Endodermal cell (in vitro differentiated cells): ENCODE measurements at regions not wholly inside any gene's neighbourhood (a gene's known extent, or its start where the extent isn't known, plus 50 kb on each side); places are given as distances from the start of the nearest gene placed in this dataset.

Experiments
- DNase-seq: peaks from one replicate; pipeline ENCODE4 v3.0.0-alpha.2; 2017
- H3K27ac ChIP-seq: 2 replicates; pipeline ENCODE4 v1.5.1; 2013; ENCODE audit warnings: mild to moderate bottlenecking, low read depth, low read length, moderate library complexity
- H3K27me3 ChIP-seq: 2 replicates; pipeline ENCODE4 v1.6.1; 2013; ENCODE audit warnings: mild to moderate bottlenecking, low read length, moderate library complexity; ENCODE audit not compliant: insufficient read depth, control insufficient read depth, poor library complexity, severe bottlenecking
- H3K36me3 ChIP-seq: 2 replicates; pipeline ENCODE4 v1.7.0; 2013; ENCODE audit warnings: mild to moderate bottlenecking, low read length, moderate library complexity; ENCODE audit not compliant: control insufficient read depth, insufficient read depth
- H3K4me1 ChIP-seq: one replicate; pipeline ENCODE4 v1.7.0; 2013; ENCODE audit warnings: low read length; ENCODE audit not compliant: control insufficient read depth, insufficient read depth
- H3K4me3 ChIP-seq: 2 replicates; pipeline ENCODE4 v1.5.1; 2013; ENCODE audit warnings: mild to moderate bottlenecking, low read length, moderate library complexity
- H3K9ac ChIP-seq: 2 replicates; pipeline ENCODE4 v1.6.1; 2013; ENCODE audit warnings: mild to moderate bottlenecking, low read length, moderate library complexity; ENCODE audit not compliant: poor library complexity, severe bottlenecking; ENCODE audit errors: extremely low read depth
- H3K9me3 ChIP-seq: 2 replicates; pipeline ENCODE4 v1.6.1; 2013; ENCODE audit warnings: mild to moderate bottlenecking, low read length, moderate library complexity; ENCODE audit not compliant: control insufficient read depth
- H3K27ac Mint-ChIP-seq: 2 replicates; pipeline ENCODE4 v1.8.0; 2020; ENCODE audit warnings: mixed read lengths
- H3K27me3 Mint-ChIP-seq: 2 replicates; pipeline ENCODE4 v1.8.0; 2021; ENCODE audit warnings: mild to moderate bottlenecking, mixed read lengths; ENCODE audit not compliant: insufficient read depth
- H3K36me3 Mint-ChIP-seq: 2 replicates; pipeline ENCODE4 v1.8.0; 2020; ENCODE audit warnings: low read depth, mixed read lengths
- H3K4me1 Mint-ChIP-seq: 2 replicates; pipeline ENCODE4 v1.8.0; 2020; ENCODE audit warnings: mixed read lengths
- H3K4me3 Mint-ChIP-seq: 2 replicates; pipeline ENCODE4 v1.8.0; 2020; ENCODE audit warnings: mild to moderate bottlenecking, moderate library complexity, mixed read lengths
- H3K9me3 Mint-ChIP-seq: 2 replicates; pipeline ENCODE4 v1.8.0; 2020; ENCODE audit warnings: mild to moderate bottlenecking, mixed read lengths
- CTCF ChIP-seq: fragments of 200-600 bp; sonication (generic); conservative IDR thresholded peaks from 2 replicates; pipeline ENCODE4 v1.5.0; 2021; ENCODE audit warnings: antibody characterized with exemption, mild to moderate bottlenecking
- WGBS, 2 experiments: methylation state at CpG; one replicate each; pipeline versions ENCODE4 v1.1.5 to v1.1.7; 2013; ENCODE audit warnings: missing lambda C conversion rate in 2 of 2, mixed read lengths in 1 of 2; ENCODE audit not compliant: insufficient coverage in 1 of 2, insufficient read length in 1 of 2; 5-methylcytosine and 5-hydroxymethylcytosine counted together

GRCh38 chr18:77635858-77636257 lies 386.2 kb downstream of the GALR1 start:
- WGBS, 2 experiments = 90 to 94% methylated on average over 3 to 6 of the region's 6 CpGs
- no peak for DNase-seq
- Mint-ChIP-seq H3K4me3 (no peak overlapping the region), H3K4me1 (peaks cover 6% of the 10 kb centered on the region), H3K27me3 (peaks cover 13% of the 10 kb centered on the region), H3K9me3 (peaks cover 40% of the 10 kb centered on the region), H3K27ac (no peak overlapping the region), H3K36me3 (no peaks in the 10 kb centered on the region)
- peaks cover 4% of the 10 kb centered on the region for H3K4me1 ChIP-seq
- no peaks in the 10 kb centered on the region for H3K27me3 ChIP-seq
- H3K9me3 ChIP-seq = peaks cover 12% of the 10 kb centered on the region
- H3K27ac ChIP-seq = no peak overlapping the region
- TF ChIP-seq CTCF = no peak
- H3K4me3 ChIP-seq = no peak overlapping the region
- H3K9ac ChIP-seq = no peak overlapping the region
- no peaks in the 10 kb centered on the region for H3K36me3 ChIP-seq

- Mint-ChIP-seq H3K4me1 (peaks cover 13% of the 10 kb centered on the region), H3K36me3 (no peaks in the 10 kb centered on the region), H3K4me3 (no peak overlapping the region), H3K9me3 (peaks cover 30% of the 10 kb centered on the region), H3K27ac (no peak overlapping the region), H3K27me3 (no peaks in the 10 kb centered on the region)
- TF ChIP-seq CTCF = no peak
- no peak for DNase-seq
- Histone ChIP-seq H3K36me3 (no peaks in the 10 kb centered on the region), H3K4me1 (peaks cover 4% of the 10 kb centered on the region), H3K4me3 (no peak overlapping the region), H3K9ac (no peak overlapping the region), H3K27me3 (no peaks in the 10 kb centered on the region), H3K9me3 (no peaks in the 10 kb centered on the region), H3K27ac (no peak overlapping the region)
- WGBS, 2 experiments = 84 to 96% methylated on average over 4 to 8 of the region's 8 CpGs
Measured at GRCh38 chr18:77645170-77645872, 395.7 kb downstream of the GALR1 start.

GRCh38 chr18:77647472-77647871 lies 397.8 kb downstream of the GALR1 start:
- H3K27ac ChIP-seq = no peak overlapping the region
- no peaks in the 10 kb centered on the region for H3K27me3 ChIP-seq
- 83 to 86% methylated on average over 6 to 8 of the region's 8 CpGs for WGBS, 2 experiments
- no peak overlapping the region for H3K27ac Mint-ChIP-seq
- H3K4me1 Mint-ChIP-seq = peaks cover 1% of the 10 kb centered on the region
- no peak overlapping the region for H3K9ac ChIP-seq
- peaks cover 6% of the 10 kb centered on the region for H3K27me3 Mint-ChIP-seq
- H3K4me1 ChIP-seq = no peaks in the 10 kb centered on the region
- no peaks in the 10 kb centered on the region for H3K36me3 ChIP-seq
- H3K9me3 Mint-ChIP-seq = peaks cover 12% of the 10 kb centered on the region
- TF ChIP-seq CTCF = no peak
- no peaks in the 10 kb centered on the region for H3K36me3 Mint-ChIP-seq
- H3K4me3 ChIP-seq = no peak overlapping the region
- DNase-seq = no peak
- no peak overlapping the region for H3K4me3 Mint-ChIP-seq
- no peaks in the 10 kb centered on the region for H3K9me3 ChIP-seq
